ENCODE measurements at regions not wholly inside any gene's neighbourhood (a gene's known extent, or its start where the extent isn't known, plus 50 kb on each side); places are given as distances from the start of the nearest gene placed in this dataset.

GRCh38 chr17:70295731-70296130 lies 126.4 kb downstream of the KCNJ2 start:
- TF ChIP-seq EZH2phosphoT487 (conservative IDR thresholded peaks at IDR 0.05; ENCODE audit: low read length) = no peak
- TF ChIP-seq, protein P1, sequence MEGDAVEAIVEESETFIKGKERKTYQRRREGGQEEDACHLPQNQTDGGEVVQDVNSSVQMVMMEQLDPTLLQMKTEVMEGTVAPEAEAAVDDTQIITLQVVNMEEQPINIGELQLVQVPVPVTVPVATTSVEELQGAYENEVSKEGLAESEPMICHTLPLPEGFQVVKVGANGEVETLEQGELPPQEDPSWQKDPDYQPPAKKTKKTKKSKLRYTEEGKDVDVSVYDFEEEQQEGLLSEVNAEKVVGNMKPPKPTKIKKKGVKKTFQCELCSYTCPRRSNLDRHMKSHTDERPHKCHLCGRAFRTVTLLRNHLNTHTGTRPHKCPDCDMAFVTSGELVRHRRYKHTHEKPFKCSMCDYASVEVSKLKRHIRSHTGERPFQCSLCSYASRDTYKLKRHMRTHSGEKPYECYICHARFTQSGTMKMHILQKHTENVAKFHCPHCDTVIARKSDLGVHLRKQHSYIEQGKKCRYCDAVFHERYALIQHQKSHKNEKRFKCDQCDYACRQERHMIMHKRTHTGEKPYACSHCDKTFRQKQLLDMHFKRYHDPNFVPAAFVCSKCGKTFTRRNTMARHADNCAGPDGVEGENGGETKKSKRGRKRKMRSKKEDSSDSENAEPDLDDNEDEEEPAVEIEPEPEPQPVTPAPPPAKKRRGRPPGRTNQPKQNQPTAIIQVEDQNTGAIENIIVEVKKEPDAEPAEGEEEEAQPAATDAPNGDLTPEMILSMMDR (IDR thresholded peaks at IDR 0.05; ENCODE audit: insufficient read depth, low read length, poor library complexity, severe bottlenecking) = no peak
- no peaks in the 10 kb centered on the region for H4K20me1 ChIP-seq (ENCODE audit: low read depth, low read length)
- H3K27ac ChIP-seq (ENCODE audit: low read depth, low read length) = no peak overlapping the region
- H3K9me2 ChIP-seq (replicated peaks; ENCODE audit: insufficient read depth, low read length) = no peaks in the 10 kb centered on the region; the same call in 1 of the 2 replicates
- H3K79me2 ChIP-seq (ENCODE audit: insufficient read depth, low read length) = no peaks in the 10 kb centered on the region
- H3F3A ChIP-seq (ENCODE audit: insufficient read depth) = no peaks in the 10 kb centered on the region
- no peaks in the 10 kb centered on the region for H3K36me3 ChIP-seq (ENCODE audit: low read length)
- H3K4me3 ChIP-seq (ENCODE audit: insufficient read depth, low read length, poor library complexity, severe bottlenecking) = no peak overlapping the region
- no peaks in the 10 kb centered on the region for H3K9me3 ChIP-seq (ENCODE audit: insufficient read depth, low read length)
- no peak overlapping the region for H3K9ac ChIP-seq (ENCODE audit: low read length)
- H3K4me2 ChIP-seq (ENCODE audit: low read depth, low read length, poor library complexity, severe bottlenecking) = no peak overlapping the region
- H3K27me3 ChIP-seq (ENCODE audit: low read length) = no peaks in the 10 kb centered on the region
- no peak overlapping the region for H2AFZ ChIP-seq (ENCODE audit: low read depth, low read length, severe bottlenecking)

DNA sequence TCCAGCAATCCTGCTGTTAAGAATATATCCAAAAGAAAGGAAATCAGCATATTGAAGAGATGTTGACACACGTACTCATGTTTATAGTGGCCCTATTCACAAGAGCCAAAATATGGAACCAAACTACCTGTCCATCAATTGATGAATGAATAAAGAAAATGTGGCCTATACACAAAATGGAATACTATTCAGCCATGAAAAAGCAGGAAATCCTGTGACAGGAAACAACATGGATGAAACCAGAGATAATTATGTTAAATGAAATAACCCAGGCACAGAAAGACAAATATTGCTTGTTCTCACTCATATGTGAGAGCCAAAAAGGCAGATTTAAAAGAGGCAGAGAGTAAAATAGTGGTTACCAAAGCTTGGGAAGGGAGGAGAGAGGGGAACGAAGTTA lies 127.1 kb downstream of the KCNJ2 start:
- TF ChIP-seq EZH2phosphoT487 (conservative IDR thresholded peaks at IDR 0.05; ENCODE audit: low read length) = no peak
- TF ChIP-seq, protein P1 (IDR thresholded peaks at IDR 0.05; ENCODE audit: insufficient read depth, low read length, poor library complexity, severe bottlenecking) = no peak
- no peaks in the 10 kb centered on the region for H3K27me3 ChIP-seq (ENCODE audit: low read length)
- no peaks in the 10 kb centered on the region for H3F3A ChIP-seq (ENCODE audit: insufficient read depth)
- H3K79me2 ChIP-seq (ENCODE audit: insufficient read depth, low read length) = no peaks in the 10 kb centered on the region
- H3K4me2 ChIP-seq (ENCODE audit: low read depth, low read length, poor library complexity, severe bottlenecking) = no peak overlapping the region
- H3K9me2 ChIP-seq (replicated peaks; ENCODE audit: insufficient read depth, low read length) = no peaks in the 10 kb centered on the region
- H3K27ac ChIP-seq (ENCODE audit: low read depth, low read length) = no peak overlapping the region
- no peaks in the 10 kb centered on the region for H3K9me3 ChIP-seq (ENCODE audit: insufficient read depth, low read length)
- H2AFZ ChIP-seq (ENCODE audit: low read depth, low read length, severe bottlenecking) = no peak overlapping the region
- no peak overlapping the region for H3K4me3 ChIP-seq (ENCODE audit: insufficient read depth, low read length, poor library complexity, severe bottlenecking)
- H3K9ac ChIP-seq (ENCODE audit: low read length) = no peak overlapping the region
- no peaks in the 10 kb centered on the region for H3K36me3 ChIP-seq (ENCODE audit: low read length)
- no peaks in the 10 kb centered on the region for H4K20me1 ChIP-seq (ENCODE audit: low read depth, low read length)

GRCh38 chr17:70297397-70297796 lies 128.1 kb downstream of the KCNJ2 start:
- Histone ChIP-seq H3K36me3 (ENCODE audit: low read length) (no peaks in the 10 kb centered on the region), H3K27me3 (ENCODE audit: low read length) (no peaks in the 10 kb centered on the region), H3K4me2 (ENCODE audit: low read depth, low read length, poor library complexity, severe bottlenecking) (no peak overlapping the region), H3K4me3 (ENCODE audit: insufficient read depth, low read length, poor library complexity, severe bottlenecking) (no peak overlapping the region), H3K9ac (ENCODE audit: low read length) (no peak overlapping the region), H3K27ac (ENCODE audit: low read depth, low read length) (no peak overlapping the region), H3K79me2 (ENCODE audit: insufficient read depth, low read length) (no peaks in the 10 kb centered on the region), H3K9me2 (replicated peaks; ENCODE audit: insufficient read depth, low read length) (no peaks in the 10 kb centered on the region), H3F3A (ENCODE audit: insufficient read depth) (no peaks in the 10 kb centered on the region), H4K20me1 (ENCODE audit: low read depth, low read length) (no peaks in the 10 kb centered on the region), H2AFZ (ENCODE audit: low read depth, low read length, severe bottlenecking) (no peak overlapping the region), H3K9me3 (ENCODE audit: insufficient read depth, low read length) (no peaks in the 10 kb centered on the region)
- TF ChIP-seq, protein P1 (IDR thresholded peaks at IDR 0.05; ENCODE audit: insufficient read depth, low read length, poor library complexity, severe bottlenecking) = no peak
